ENCODE measurements at regions not wholly inside any gene's neighbourhood (a gene's known extent, or its start where the extent isn't known, plus 50 kb on each side); places are given as distances from the start of the nearest gene placed in this dataset.
"Not testable (repeated sequence)": the region's sequence is repeated elsewhere in the genome, so short reads cannot be mapped to it uniquely, and the experiment has no call there.

DNA sequence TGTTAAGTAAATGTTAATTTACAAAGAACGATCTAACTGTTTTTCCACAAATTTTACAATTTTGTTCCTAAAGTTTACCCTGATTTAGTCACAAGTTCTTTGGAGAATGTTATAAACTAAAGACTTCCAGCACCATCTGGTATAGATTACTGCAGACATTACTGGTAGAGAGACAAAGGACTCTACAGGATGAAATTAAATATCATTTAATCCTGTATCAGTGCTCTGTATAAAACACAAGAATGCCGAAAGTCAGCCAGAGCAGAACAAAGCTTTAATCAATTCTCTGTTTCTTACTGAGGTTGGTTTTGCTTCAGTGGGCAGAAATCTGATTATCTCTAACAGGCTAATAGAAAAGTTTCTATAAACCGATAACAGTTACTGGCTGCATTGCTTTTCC lies 763.6 kb downstream of the TENT5A start:
- Histone ChIP-seq H3K9me2 (replicated peaks; ENCODE audit: insufficient read depth, low read length) (no peaks in the 10 kb centered on the region), H3K36me3 (ENCODE audit: insufficient read depth, low read length) (no peaks in the 10 kb centered on the region)
- no peak for DNase-seq

DNA sequence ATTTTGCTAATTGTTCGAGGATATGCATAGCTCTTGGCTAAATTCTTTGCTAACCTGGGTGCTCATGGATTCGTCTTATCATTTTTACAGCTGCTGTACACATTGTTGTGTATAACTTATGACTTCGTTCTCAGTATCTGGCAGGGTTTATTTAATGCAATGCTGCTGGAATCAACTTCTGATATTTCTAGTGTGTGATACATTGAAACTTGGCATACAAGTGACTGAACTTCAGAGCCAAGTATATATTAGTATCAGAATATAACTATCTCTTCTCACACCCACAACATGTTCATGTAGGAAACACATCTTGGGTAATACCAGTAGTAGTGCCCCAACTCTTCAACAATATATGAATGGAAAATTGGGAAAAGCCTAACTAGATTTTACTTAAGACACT lies 764.2 kb downstream of the TENT5A start:
- Histone ChIP-seq H3K9me2 (replicated peaks; ENCODE audit: insufficient read depth, low read length) (peaks cover 4% of the 10 kb centered on the region; the same call in 1 of the 2 replicates), H3K4me2 (ENCODE audit: low read depth, low read length, poor library complexity, severe bottlenecking) (no peak overlapping the region), H3K36me3 (ENCODE audit: insufficient read depth, low read length) (no peaks in the 10 kb centered on the region), H4K20me1 (ENCODE audit: insufficient read depth, low read depth, low read length) (no peaks in the 10 kb centered on the region), H3K79me2 (ENCODE audit: low read length) (no peaks in the 10 kb centered on the region), H3K9ac (ENCODE audit: low read length) (no peak overlapping the region), H2AFZ (ENCODE audit: low read length) (no peak overlapping the region), H3K27ac (ENCODE audit: low read length) (no peak overlapping the region), H3K4me3 (ENCODE audit: low read length) (no peak overlapping the region), H3K4me1 (ENCODE audit: low read length) (no peaks in the 10 kb centered on the region), H3K9me3 (ENCODE audit: low read length) (no peaks in the 10 kb centered on the region; the same call in 1 of the 2 replicates), H3K27me3 (ENCODE audit: low read length) (no peaks in the 10 kb centered on the region)
- DNase-seq = no peak

More for the DNA sequence above, 763.6 kb downstream of the TENT5A start:
- H3K9ac ChIP-seq (ENCODE audit: low read length) = no peak overlapping the region
- H3K27ac ChIP-seq (ENCODE audit: low read length) = no peak overlapping the region
- no peaks in the 10 kb centered on the region for H3K4me1 ChIP-seq (ENCODE audit: low read length)
- no peaks in the 10 kb centered on the region; the same call in 1 of the 2 replicates for H3K9me3 ChIP-seq (ENCODE audit: low read length)
- H3K79me2 ChIP-seq (ENCODE audit: low read length) = no peaks in the 10 kb centered on the region
- H4K20me1 ChIP-seq (ENCODE audit: insufficient read depth, low read depth, low read length) = no peaks in the 10 kb centered on the region
- no peak overlapping the region for H3K4me2 ChIP-seq (ENCODE audit: low read depth, low read length, poor library complexity, severe bottlenecking)
- H3K27me3 ChIP-seq (ENCODE audit: low read length) = no peaks in the 10 kb centered on the region
- no peak overlapping the region for H3K4me3 ChIP-seq (ENCODE audit: low read length)
- no peak overlapping the region for H2AFZ ChIP-seq (ENCODE audit: low read length)

DNA sequence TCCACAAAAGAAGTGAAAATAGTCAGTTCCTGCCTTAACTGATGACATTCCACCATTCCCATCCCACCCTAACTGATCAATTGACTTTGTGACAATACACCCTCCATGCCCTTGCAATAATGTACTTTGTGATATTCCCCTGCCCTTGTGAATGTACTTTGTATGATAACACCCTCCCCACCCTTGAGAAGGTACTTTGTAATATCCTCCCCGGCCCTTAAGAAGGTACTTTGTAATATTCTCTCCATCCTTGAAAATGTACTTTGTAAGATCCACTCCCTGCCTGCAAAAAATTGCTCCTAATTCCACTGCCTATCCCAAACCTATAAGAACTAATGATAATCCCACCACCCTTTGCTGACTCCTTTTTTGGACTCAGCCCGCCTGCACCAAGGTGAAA lies 771.3 kb downstream of the TENT5A start:
- not testable (repeated sequence) for H3K4me3 ChIP-seq (ENCODE audit: low read length); H3K9me2 ChIP-seq (replicated peaks; ENCODE audit: insufficient read depth, low read length); H3K27ac ChIP-seq (ENCODE audit: low read length); H3K36me3 ChIP-seq (ENCODE audit: insufficient read depth, low read length); H3K27me3 ChIP-seq (ENCODE audit: low read length); H3K9me3 ChIP-seq (ENCODE audit: low read length); H3K4me2 ChIP-seq (ENCODE audit: low read depth, low read length, poor library complexity, severe bottlenecking); H4K20me1 ChIP-seq (ENCODE audit: insufficient read depth, low read depth, low read length); H3K4me1 ChIP-seq (ENCODE audit: low read length); DNase-seq; H2AFZ ChIP-seq (ENCODE audit: low read length); H3K9ac ChIP-seq (ENCODE audit: low read length); H3K79me2 ChIP-seq (ENCODE audit: low read length)

DNA sequence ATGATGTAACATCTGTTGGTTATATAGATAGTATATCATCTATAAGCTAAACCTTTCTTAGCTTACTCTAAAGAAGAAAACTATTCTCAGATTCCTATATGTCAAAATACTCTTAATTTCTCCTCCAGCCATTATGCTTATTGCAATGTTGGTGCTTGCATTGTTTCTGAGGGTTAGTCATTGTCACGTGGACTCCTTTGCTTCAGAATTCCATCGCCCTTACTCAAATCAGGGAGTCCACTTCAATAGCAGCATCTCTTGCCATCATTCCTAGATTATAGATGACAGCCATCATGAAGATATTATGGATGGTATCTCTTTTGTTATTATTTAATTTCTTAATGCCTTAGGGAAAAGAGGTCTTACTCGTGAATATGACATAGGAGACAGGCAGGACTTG lies 776.1 kb downstream of the TENT5A start:
- no peaks in the 10 kb centered on the region for H4K20me1 ChIP-seq (ENCODE audit: insufficient read depth, low read depth, low read length)
- no peaks in the 10 kb centered on the region for H3K27me3 ChIP-seq (ENCODE audit: low read length)
- H2AFZ ChIP-seq (ENCODE audit: low read length) = no peak overlapping the region
- H3K4me2 ChIP-seq (ENCODE audit: low read depth, low read length, poor library complexity, severe bottlenecking) = no peak overlapping the region
- H3K79me2 ChIP-seq (ENCODE audit: low read length) = no peaks in the 10 kb centered on the region
- H3K9me2 ChIP-seq (replicated peaks; ENCODE audit: insufficient read depth, low read length) = no peaks in the 10 kb centered on the region; the same call in 1 of the 2 replicates
- no peak overlapping the region for H3K4me3 ChIP-seq (ENCODE audit: low read length)
- no peaks in the 10 kb centered on the region for H3K36me3 ChIP-seq (ENCODE audit: insufficient read depth, low read length)
- H3K27ac ChIP-seq (ENCODE audit: low read length) = no peak overlapping the region
- H3K9ac ChIP-seq (ENCODE audit: low read length) = no peak overlapping the region
- no peak for DNase-seq
- H3K9me3 ChIP-seq (ENCODE audit: low read length) = no peaks in the 10 kb centered on the region
- H3K4me1 ChIP-seq (ENCODE audit: low read length) = no peaks in the 10 kb centered on the region

DNA sequence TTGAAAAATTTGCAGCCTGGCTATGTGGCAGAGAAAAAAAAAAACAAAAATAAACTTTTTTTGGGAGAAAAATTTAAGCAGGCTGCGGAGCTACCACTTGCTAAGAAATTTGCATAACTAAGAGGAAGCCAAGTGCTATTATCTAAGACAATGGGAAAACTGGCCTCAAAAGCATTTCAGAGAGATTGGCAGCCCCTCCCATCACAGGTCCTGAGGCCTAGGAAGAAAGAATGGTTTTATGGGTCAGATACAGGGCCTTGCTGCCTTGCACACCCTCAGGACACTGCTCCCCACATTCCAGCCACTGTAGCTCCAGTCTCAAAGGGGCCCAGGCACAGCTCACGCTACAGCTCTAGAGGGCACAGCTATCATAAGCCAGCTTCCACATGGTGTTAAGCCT lies 777.9 kb downstream of the TENT5A start:
- no peak for DNase-seq
- Histone ChIP-seq H4K20me1 (ENCODE audit: insufficient read depth, low read depth, low read length) (no peaks in the 10 kb centered on the region), H3K4me3 (ENCODE audit: low read length) (no peak overlapping the region), H3K27ac (ENCODE audit: low read length) (no peak overlapping the region), H3K9ac (ENCODE audit: low read length) (no peak overlapping the region), H3K9me2 (replicated peaks; ENCODE audit: insufficient read depth, low read length) (no peaks in the 10 kb centered on the region; the same call in 1 of the 2 replicates), H3K4me1 (ENCODE audit: low read length) (no peaks in the 10 kb centered on the region), H3K4me2 (ENCODE audit: low read depth, low read length, poor library complexity, severe bottlenecking) (no peak overlapping the region), H3K36me3 (ENCODE audit: insufficient read depth, low read length) (no peaks in the 10 kb centered on the region), H2AFZ (ENCODE audit: low read length) (no peak overlapping the region), H3K79me2 (ENCODE audit: low read length) (no peaks in the 10 kb centered on the region), H3K9me3 (ENCODE audit: low read length) (no peaks in the 10 kb centered on the region), H3K27me3 (ENCODE audit: low read length) (no peaks in the 10 kb centered on the region)

DNA sequence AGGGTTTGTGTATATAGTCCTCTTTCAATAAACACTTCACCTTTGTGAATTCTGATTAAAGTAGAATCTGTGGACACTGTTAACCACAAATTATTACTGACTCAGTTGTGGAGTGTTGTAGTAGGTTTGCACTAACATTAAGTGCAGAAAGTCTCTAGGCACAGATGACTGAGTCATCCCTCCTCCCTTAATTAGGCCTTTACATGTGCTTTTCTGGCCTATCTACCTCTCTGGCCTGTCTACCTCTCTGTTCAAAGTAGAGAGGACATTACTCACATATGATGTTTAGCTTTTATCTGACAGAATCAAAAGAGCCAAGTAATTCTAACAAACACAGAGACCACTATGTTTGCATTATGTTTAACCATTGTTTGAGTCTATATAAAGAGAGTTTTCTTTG lies 783.0 kb downstream of the TENT5A start:
- Histone ChIP-seq H3K4me3 (ENCODE audit: low read length) (no peak overlapping the region), H3K9me2 (replicated peaks; ENCODE audit: insufficient read depth, low read length) (no peaks in the 10 kb centered on the region), H3K36me3 (ENCODE audit: insufficient read depth, low read length) (no peaks in the 10 kb centered on the region), H3K27me3 (ENCODE audit: low read length) (no peaks in the 10 kb centered on the region), H3K4me2 (ENCODE audit: low read depth, low read length, poor library complexity, severe bottlenecking) (no peak overlapping the region), H2AFZ (ENCODE audit: low read length) (no peak overlapping the region), H3K9ac (ENCODE audit: low read length) (no peak overlapping the region), H3K9me3 (ENCODE audit: low read length) (no peaks in the 10 kb centered on the region), H3K4me1 (ENCODE audit: low read length) (no peaks in the 10 kb centered on the region), H4K20me1 (ENCODE audit: insufficient read depth, low read depth, low read length) (no peaks in the 10 kb centered on the region), H3K79me2 (ENCODE audit: low read length) (no peaks in the 10 kb centered on the region), H3K27ac (ENCODE audit: low read length) (no peak overlapping the region)
- no peak for DNase-seq

DNA sequence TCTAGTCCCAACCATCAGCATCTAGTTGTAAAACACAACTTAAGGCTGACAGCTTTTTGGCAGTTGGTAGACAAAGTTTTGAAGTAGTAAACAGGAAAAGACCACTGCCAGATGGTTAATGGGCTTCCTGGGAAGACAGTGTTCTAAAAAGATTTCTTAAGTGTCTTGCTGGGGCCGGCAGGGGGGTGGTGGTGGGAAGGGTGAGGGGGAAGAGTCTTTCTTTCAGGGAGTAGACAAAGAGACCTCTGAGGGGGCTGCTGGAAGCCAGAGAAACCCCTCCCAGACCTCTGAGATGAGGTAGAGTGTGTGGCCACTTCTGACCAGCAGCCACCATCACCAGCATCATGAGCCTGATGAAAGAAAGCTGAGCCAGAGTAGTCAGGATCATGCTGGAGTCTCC lies 784.9 kb downstream of the TENT5A start:
- Histone ChIP-seq H3K4me3 (ENCODE audit: low read length) (no peak overlapping the region), H3K27ac (ENCODE audit: low read length) (no peak overlapping the region), H3K9me3 (ENCODE audit: low read length) (no peaks in the 10 kb centered on the region), H3K9ac (ENCODE audit: low read length) (no peak overlapping the region), H3K27me3 (ENCODE audit: low read length) (no peaks in the 10 kb centered on the region), H4K20me1 (ENCODE audit: insufficient read depth, low read depth, low read length) (no peaks in the 10 kb centered on the region), H3K36me3 (ENCODE audit: insufficient read depth, low read length) (no peaks in the 10 kb centered on the region), H3K4me1 (ENCODE audit: low read length) (no peaks in the 10 kb centered on the region), H3K4me2 (ENCODE audit: low read depth, low read length, poor library complexity, severe bottlenecking) (no peak overlapping the region), H3K9me2 (replicated peaks; ENCODE audit: insufficient read depth, low read length) (no peaks in the 10 kb centered on the region), H2AFZ (ENCODE audit: low read length) (no peak overlapping the region), H3K79me2 (ENCODE audit: low read length) (no peaks in the 10 kb centered on the region)
- DNase-seq = no peak

DNA sequence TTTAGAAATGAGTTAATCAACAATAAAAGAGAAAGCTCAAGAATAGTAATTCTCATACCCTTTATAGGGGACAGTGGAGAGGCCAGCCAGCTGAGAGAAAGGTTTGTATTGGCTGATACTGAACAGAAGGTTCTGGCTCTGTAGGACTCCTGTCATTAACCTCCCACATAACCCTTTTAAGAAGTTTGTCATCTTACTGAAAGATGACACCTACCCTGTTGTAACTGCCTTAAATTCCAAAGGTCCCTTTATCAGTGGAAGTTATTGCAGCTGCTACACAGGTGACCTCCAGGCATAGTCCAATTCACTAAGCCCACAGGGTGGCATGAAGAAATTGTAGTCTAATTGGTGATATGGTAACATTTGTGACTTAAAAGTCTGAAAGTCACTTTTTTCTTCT lies 790.1 kb downstream of the TENT5A start:
- H3K36me3 ChIP-seq (ENCODE audit: insufficient read depth, low read length) = no peaks in the 10 kb centered on the region
- no peak overlapping the region for H2AFZ ChIP-seq (ENCODE audit: low read length)
- H3K27me3 ChIP-seq (ENCODE audit: low read length) = no peaks in the 10 kb centered on the region
- H4K20me1 ChIP-seq (ENCODE audit: insufficient read depth, low read depth, low read length) = no peaks in the 10 kb centered on the region
- no peak overlapping the region for H3K27ac ChIP-seq (ENCODE audit: low read length)
- DNase-seq = no peak
- H3K4me1 ChIP-seq (ENCODE audit: low read length) = no peaks in the 10 kb centered on the region
- no peak overlapping the region for H3K4me2 ChIP-seq (ENCODE audit: low read depth, low read length, poor library complexity, severe bottlenecking)
- H3K9ac ChIP-seq (ENCODE audit: low read length) = no peak overlapping the region
- no peaks in the 10 kb centered on the region for H3K9me2 ChIP-seq (replicated peaks; ENCODE audit: insufficient read depth, low read length)
- H3K9me3 ChIP-seq (ENCODE audit: low read length) = no peaks in the 10 kb centered on the region
- H3K79me2 ChIP-seq (ENCODE audit: low read length) = no peaks in the 10 kb centered on the region
- no peak overlapping the region for H3K4me3 ChIP-seq (ENCODE audit: low read length)

DNA sequence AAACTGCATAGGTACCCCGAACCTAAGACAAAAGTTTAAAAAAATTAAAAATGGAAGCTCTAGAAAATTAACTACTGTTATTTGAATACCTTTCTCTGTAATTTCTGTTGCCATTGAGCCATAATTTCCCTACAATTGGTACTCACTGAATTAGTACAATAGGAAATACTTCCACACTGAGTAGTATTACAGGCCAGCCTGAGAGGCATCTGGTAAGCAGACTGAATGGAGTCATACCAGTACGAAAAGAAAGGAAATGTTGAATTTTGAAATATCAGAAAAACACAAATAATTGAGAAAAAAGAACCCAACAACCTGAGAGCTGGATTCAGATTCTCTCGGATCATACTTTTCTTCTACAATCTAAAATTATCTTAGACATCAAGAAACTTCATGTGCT lies 791.3 kb downstream of the TENT5A start:
- DNase-seq = no peak
- no peak overlapping the region for H3K4me3 ChIP-seq (ENCODE audit: low read length)
- H2AFZ ChIP-seq (ENCODE audit: low read length) = no peak overlapping the region
- H3K27me3 ChIP-seq (ENCODE audit: low read length) = no peaks in the 10 kb centered on the region
- no peaks in the 10 kb centered on the region for H3K79me2 ChIP-seq (ENCODE audit: low read length)
- no peaks in the 10 kb centered on the region for H3K36me3 ChIP-seq (ENCODE audit: insufficient read depth, low read length)
- H3K27ac ChIP-seq (ENCODE audit: low read length) = no peak overlapping the region
- H3K4me1 ChIP-seq (ENCODE audit: low read length) = no peaks in the 10 kb centered on the region
- no peaks in the 10 kb centered on the region for H3K9me3 ChIP-seq (ENCODE audit: low read length)
- no peak overlapping the region for H3K4me2 ChIP-seq (ENCODE audit: low read depth, low read length, poor library complexity, severe bottlenecking)
- H4K20me1 ChIP-seq (ENCODE audit: insufficient read depth, low read depth, low read length) = no peaks in the 10 kb centered on the region
- H3K9me2 ChIP-seq (replicated peaks; ENCODE audit: insufficient read depth, low read length) = no peaks in the 10 kb centered on the region
- H3K9ac ChIP-seq (ENCODE audit: low read length) = no peak overlapping the region

Data from Karpas-422 (cell line).